Peyer's patch (tissue), 4 donors: ENCODE measurements at regions not wholly inside any gene's neighbourhood (a gene's known extent, or its start where the extent isn't known, plus 50 kb on each side); places are given as distances from the start of the nearest gene placed in this dataset.

ENCODE experiments used
- POLR2A ChIP-seq, 2 donors: fragments of 450-650 bp; IDR thresholded peaks; one replicate each; pipeline ENCODE4 v1.5.1; 2017; ENCODE audit warnings: antibody characterized with exemption in 2 of 2, mild to moderate bottlenecking in 2 of 2, moderate library complexity in 2 of 2
- TF ChIP-seq, protein P1 (sequence below), 6 experiments: fragments of 450-650 bp in 4 of 6; fragments of 200-600 bp in 2 of 6; sonication (generic) in 1 of 6; IDR thresholded peaks; one replicate each; pipeline ENCODE4 v1.5.1; 2017 to 2019; ENCODE audit warnings: antibody characterized with exemption in 6 of 6, mild to moderate bottlenecking in 3 of 6, moderate library complexity in 1 of 6

DNA sequence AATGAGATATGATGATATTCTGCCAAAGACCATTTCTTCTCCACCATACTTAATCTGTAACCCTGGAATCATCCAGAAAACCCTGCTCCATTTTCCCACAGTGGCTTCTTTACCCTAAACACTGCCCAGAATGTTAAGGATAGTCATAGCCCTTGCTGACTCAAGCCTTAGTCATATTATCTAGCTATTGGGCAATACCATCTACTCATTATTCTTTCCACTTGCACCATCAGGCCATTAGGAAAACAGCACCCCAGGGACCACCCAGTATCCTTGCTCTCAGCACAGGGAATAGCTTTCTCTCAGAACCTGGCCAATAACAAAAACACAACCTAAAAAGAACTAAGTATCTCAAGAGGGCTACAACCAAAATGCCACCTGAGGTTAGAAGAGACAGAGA is 445.7 kb upstream of the SLC14A2 start:
- TF ChIP-seq, protein P1, sequence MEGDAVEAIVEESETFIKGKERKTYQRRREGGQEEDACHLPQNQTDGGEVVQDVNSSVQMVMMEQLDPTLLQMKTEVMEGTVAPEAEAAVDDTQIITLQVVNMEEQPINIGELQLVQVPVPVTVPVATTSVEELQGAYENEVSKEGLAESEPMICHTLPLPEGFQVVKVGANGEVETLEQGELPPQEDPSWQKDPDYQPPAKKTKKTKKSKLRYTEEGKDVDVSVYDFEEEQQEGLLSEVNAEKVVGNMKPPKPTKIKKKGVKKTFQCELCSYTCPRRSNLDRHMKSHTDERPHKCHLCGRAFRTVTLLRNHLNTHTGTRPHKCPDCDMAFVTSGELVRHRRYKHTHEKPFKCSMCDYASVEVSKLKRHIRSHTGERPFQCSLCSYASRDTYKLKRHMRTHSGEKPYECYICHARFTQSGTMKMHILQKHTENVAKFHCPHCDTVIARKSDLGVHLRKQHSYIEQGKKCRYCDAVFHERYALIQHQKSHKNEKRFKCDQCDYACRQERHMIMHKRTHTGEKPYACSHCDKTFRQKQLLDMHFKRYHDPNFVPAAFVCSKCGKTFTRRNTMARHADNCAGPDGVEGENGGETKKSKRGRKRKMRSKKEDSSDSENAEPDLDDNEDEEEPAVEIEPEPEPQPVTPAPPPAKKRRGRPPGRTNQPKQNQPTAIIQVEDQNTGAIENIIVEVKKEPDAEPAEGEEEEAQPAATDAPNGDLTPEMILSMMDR (IDR thresholded peaks at IDR 0.05): no peak
- no peak for TF ChIP-seq POLR2A (IDR thresholded peaks at IDR 0.05)
